Sciatic nerve (tissue), 2 donors: ENCODE measurements at regions not wholly inside any gene's neighbourhood (a gene's known extent, or its start where the extent isn't known, plus 50 kb on each side); places are given as distances from the start of the nearest gene placed in this dataset.

Experiments
- ATAC-seq: fragments of 200-7000 bp; cut with Tn5 transposase; one replicate; pipeline ENCODE4 v1.9.1; 2020; ENCODE audit warnings: mild to moderate bottlenecking, moderate library complexity
- DNase-seq: peaks from one replicate; pipeline ENCODE4 v3.0.0-alpha.2; 2020; ENCODE audit warnings: low spot score
- intact Hi-C: fragments of 100-400 bp; cut with DNase I; formaldehyde crosslinking; loops from one replicate; pipeline ENCODE4 v1.14.2; 2022
- donor health status: DM: no; HTN: no; CAD: no.
- donor health status: DM: no; HTN: no; CAD: no.

- ATAC-seq (no peak), DNase-seq (no peak)
- intact Hi-C loops = no loop called here
These were observed 136.0 kb upstream of the OSMR start for GRCh38 chr5:38709678-38710306.

DNA sequence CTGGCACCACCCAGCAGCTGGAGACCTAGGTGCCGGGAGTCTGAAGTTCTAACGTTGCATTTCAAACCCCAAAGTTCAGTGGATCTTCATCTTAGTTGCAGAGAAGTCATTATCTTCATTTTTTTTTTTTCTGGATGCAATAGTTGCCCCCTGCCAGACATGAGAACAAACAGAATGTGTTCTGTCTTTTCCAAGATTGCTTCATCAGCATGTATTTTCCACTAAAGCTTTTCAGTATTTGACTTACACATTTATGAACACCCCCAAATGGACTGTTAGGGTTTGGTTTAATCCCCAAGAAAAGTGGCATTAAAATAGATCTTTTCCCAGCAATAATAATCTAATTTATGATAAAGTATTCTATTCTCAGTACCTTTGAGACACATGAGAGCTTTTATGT lies 135.2 kb upstream of the OSMR start:
- ATAC-seq = no peak
- intact Hi-C loops = no loop called here
- DNase-seq = no peak

- ATAC-seq (no peak), DNase-seq (no peak)
- intact Hi-C loops = no loop called here
These were observed 133.4 kb upstream of the OSMR start for GRCh38 chr5:38712391-38712790.

GRCh38 chr5:38714240-38714639 lies 131.6 kb upstream of the OSMR start:
- ATAC-seq = no peak
- intact Hi-C loops = no loop called here
- no peak for DNase-seq

DNA sequence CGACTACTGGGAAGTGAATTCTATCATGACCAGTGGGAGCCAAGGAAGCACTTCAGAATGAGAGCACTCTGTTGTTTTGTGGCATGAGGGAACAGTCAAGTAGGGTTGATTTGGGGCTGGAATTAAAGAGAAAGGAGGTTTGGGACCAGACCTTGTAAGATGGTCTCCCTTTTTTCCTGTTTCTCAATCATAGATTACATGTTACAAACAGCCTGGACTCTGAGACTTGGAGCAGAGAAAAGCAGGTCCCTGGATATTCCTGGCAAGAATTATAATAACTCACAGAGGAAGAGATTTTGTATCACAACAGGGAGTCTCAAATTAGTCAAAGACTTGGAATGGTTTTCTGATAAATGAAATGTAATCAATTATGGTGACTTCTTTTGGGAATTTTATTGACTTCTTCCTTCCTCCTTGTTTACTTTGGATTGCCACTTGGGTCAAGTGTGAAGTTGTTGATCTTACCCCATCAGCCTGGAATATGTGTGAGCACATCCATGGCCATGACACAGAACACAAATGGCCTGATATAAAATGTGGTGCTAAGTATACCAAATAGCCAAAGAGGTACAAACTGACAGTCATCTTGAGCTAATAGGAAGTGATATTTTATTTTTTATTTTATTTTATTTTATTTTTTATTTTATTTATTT lies 131.0 kb upstream of the OSMR start:
- intact Hi-C loops = no loop called here
- DNase-seq = no peak
- ATAC-seq = peak; percentile 86

- DNase-seq (no peak), ATAC-seq (no peak)
- intact Hi-C loops = no loop called here
These were observed 130.1 kb upstream of the OSMR start for GRCh38 chr5:38715696-38716095.

DNA sequence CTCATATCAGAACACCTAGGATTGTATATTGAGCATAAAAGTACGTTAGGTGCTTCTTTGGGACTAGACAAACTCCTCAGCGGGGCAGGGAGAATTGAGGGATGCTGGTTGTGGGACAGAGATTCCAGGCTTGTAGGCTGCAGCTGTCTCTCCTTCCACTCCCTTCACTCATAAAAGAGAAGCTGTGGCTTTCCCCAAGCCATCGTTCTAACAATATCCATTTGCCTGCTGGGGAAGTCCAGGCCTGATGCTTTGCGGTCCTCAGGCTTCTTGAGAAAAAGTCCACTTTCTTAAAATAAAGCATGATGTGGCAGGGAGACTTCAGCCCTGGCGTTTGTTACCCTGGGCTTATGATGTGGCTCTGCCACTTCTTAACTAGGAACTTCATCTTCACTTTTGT lies 129.3 kb upstream of the OSMR start:
- ATAC-seq = no peak
- intact Hi-C loops = no loop called here
- DNase-seq = no peak

GRCh38 chr5:38718771-38719391 lies 126.9 kb upstream of the OSMR start:
- ATAC-seq (peak; percentile 31), DNase-seq (no peak)
- intact Hi-C loops = no loop called here

DNA sequence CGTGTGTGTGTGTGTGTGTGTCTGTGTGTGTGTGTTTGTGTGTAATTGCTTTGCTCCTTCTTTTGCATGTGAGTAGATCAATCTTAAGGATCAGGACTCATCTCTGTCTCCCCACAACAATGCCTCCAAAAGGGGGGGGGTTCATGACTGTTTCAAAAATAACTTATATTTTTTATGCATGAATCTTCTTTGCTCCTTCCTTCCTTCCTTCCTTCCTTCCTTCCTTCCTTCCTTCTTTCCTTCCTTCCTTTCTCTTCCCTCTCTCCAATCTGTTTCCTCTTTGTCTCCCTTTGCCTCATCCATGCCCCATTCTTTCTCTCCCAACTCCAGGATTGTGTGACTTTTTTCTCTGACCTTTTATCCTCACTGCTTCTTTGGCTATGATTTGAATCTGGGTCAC lies 126.4 kb upstream of the OSMR start:
- ATAC-seq (no peak), DNase-seq (no peak)
- intact Hi-C loops = no loop called here

GRCh38 chr5:38719916-38720315 lies 125.9 kb upstream of the OSMR start:
- no peak for DNase-seq
- no peak for ATAC-seq
- intact Hi-C loops = no loop called here

DNA sequence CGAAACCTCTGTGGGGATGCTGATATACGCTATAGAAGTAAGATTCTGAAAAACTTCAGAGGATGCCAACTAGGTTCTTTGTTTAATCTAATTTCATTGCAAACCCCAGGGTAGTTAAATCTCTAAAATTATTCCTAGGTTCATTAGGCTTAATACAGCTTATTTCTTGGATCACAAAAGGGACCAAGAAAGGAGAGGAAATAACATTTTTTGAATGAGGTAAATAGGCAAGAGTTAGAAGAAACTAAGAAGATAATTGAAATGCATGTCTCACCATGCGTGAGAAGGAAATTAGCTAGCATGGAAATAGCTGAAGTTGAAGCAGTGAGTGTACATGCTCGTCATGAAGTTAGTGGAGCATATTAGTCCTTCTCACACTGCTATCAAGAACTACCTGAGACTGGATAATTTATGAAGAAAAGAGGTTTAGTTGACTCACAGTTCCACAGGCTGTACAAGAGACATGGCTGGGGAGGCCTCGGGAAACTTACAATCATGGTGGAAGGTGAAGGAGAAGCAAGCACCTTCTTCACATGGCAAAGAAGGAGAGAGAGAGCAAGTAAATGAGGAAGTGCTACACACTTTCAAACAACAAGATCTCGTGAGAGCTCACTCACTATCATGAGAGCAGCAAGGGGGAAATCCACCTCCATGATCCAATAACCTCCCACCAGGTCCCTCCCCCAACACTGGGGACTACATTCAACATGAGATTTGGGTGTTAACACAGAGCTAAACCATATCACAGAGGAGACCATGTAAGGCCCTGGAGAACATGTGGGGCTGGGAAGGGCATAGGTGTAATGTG lies 125.1 kb upstream of the OSMR start:
- DNase-seq (no peak), ATAC-seq (no peak)
- intact Hi-C loops = no loop called here

DNA sequence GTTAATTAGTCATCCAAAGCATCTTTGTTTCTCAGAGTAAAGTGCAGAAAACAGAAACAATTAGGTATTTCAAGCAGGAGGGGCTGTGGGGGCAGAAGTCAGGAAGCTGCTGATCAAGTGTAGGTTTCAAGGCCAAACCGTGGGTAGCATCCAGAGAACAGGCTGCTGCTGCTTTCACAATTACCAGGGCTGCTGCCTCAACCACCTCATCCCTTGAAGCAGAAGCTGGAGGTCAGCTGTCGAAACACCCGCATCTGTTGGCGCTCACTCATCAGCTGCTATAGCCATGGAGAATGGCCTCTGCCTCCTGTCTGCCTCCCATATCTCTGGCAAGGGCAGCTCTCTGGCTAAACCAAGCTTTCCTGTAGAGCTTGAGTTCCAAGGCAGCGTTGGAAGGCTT lies 122.9 kb upstream of the OSMR start:
- no peak for ATAC-seq
- intact Hi-C loops = no loop called here
- DNase-seq = no peak

DNA sequence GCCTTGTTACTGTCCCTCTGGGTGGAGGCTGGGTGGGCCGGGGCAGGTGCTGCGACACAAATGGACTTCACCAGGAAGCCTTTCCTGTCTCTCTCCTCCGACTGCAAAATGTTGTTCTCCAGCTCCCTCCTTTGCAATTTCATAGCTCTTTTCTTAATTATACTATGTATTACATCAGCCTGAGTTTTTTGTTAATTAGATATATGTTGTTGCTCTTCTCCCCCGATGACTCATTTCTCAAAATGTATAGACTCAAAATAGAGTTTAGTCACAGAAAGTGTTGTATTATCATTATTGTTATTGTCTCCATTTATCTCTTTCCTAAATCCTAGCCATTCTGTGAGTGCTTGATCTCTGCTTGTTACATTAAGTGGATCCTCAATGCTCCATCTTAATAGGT lies 122.4 kb upstream of the OSMR start:
- intact Hi-C loops = no loop called here

GRCh38 chr5:38724301-38725030 lies 121.3 kb upstream of the OSMR start:
- ATAC-seq (no peak), DNase-seq (no peak)
- intact Hi-C loops = no loop called here

More for the DNA sequence above, 122.4 kb upstream of the OSMR start:
- no peak for ATAC-seq
- no peak for DNase-seq

- intact Hi-C loops = no loop called here
- ATAC-seq (no peak), DNase-seq (no peak)
These were observed 120.4 kb upstream of the OSMR start for GRCh38 chr5:38725371-38725865.

- intact Hi-C loops = no loop called here
- ATAC-seq (no peak), DNase-seq (no peak)
These were observed 119.5 kb upstream of the OSMR start for GRCh38 chr5:38726279-38726678.

- no peak for ATAC-seq
- no peak for DNase-seq
- intact Hi-C loops = no loop called here
These were observed 117.8 kb upstream of the OSMR start for GRCh38 chr5:38728029-38728428.

- ATAC-seq = no peak
These were observed 114.4 kb upstream of the OSMR start for GRCh38 chr5:38731461-38731860.

GRCh38 chr5:38734353-38734752 lies 111.5 kb upstream of the OSMR start:
- no peak for DNase-seq
- intact Hi-C loops = no loop called here
- ATAC-seq = no peak

More at GRCh38 chr5:38731461-38731860, 114.4 kb upstream of the OSMR start:
- no peak for DNase-seq
- intact Hi-C loops = no loop called here
